LNCAP (cell line): ENCODE measurements at regions not wholly inside any gene's neighbourhood (a gene's known extent, or its start where the extent isn't known, plus 50 kb on each side); places are given as distances from the start of the nearest gene placed in this dataset.
A peak's percentile ranks its signal among the peaks of the same experiment; 100 is the strongest.

Experiments
- CTCF ChIP-seq: fragments of 450-650 bp; IDR thresholded peaks from 2 replicates; pipeline ENCODE4 v1.5.1; 2017; ENCODE audit warnings: mild to moderate bottlenecking

DNA sequence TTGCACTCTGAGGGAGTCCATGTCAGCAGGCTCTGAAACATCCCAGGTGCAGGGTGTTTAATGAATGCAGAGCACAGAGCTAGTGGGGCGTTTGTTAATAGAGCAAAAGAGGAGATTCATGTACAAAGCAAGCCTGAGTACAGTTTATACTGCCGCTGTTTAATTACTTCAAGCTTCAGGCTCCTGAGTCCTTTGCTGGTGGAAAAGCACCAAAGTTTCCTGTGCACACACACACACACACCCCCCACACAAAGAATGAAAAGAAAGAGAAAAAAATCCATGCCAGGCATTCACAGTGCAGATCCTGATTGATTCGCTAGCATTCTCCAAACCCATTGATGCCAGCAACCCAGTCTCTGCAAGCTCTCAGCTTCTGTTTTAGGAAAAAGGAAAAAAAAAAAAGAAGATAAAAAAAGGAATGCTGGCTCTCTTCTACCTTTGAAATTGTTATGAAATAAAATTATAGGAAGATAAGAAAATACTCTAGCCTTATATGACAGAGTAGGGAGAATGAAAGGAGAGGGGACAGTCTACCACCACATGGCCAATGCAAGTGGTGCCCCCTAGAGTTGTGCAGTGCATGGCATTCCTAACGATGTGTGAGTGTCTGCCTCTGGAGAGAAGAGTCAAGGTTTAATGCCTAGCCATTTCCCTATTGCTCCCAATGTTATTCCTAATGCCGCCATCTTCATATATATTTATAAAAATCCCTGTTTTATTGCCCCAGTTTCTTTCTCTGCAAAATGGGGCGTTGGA, 216.5 kb downstream of the TMEM114 start:
- TF ChIP-seq CTCF, result no peak

DNA sequence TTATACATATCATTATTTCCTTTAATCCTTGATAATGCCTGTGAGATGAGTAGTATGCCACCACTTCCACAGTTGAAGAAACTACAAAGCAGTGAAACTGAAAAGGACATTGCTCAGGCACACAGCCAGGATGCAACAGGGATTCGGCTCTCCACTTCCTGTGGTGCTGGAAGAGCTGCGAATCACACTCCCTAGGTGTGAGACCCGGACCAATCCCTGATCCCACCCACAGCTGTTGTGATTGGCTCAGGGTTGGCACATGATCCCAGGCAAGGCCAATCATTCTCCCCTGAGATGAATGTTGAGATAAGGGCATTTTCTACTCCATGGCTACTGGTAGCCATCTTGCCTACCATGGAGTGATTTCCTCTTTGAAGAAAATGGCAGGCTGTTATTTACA, 218.2 kb downstream of the TMEM114 start:
- no peak for TF ChIP-seq CTCF

- no peak for TF ChIP-seq CTCF
These were observed 219.7 kb downstream of the TMEM114 start for GRCh38 chr16:8370374-8371270.

GRCh38 chr16:8358937-8359336, 231.4 kb downstream of the TMEM114 start:
- no peak for TF ChIP-seq CTCF

DNA sequence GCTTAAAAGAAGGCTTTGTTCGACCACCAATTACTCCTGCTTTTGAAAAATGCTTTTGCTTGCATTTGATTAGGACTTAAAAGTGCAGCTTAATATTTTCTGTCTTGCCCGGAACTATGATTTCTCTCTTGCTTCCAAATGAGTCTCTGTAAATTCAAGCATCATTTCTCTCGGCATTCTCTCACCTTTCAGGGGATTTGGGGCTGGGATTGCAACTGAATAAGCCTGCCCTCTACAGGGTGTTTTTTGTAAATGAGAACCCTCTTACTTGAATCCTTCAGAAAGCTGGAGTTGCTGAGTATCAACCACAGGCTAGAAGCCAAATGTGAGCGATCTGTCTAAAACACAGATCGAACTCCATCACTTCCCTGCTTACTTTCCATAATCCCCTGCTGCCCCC, 234.6 kb downstream of the TMEM114 start:
- peak; percentile 18; the same call in 1 of the 2 replicates for TF ChIP-seq CTCF

GRCh38 chr16:8346294-8346693, 244.0 kb downstream of the TMEM114 start:
- TF ChIP-seq CTCF, result no peak

DNA sequence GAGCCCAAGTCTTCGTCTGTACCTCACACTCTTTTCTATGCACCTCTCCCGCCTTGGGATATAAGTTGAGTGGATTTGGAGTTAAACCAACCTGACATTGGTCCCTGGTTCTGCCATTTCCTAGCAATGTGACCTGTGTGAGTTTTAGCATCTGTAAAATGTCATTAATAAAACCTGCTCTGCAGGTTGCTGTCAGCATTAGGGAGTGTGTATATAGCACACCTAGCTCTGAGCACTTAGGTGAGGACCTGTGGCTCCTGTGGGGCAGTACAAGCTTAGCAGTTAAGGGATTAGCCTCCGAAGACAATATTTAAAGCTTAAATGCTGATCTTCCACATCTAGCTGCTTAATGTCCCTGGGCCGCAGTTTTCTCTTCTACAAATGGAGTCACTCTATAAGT, 248.0 kb downstream of the TMEM114 start:
- TF ChIP-seq CTCF, result no peak
